Panc1 (cell line): ENCODE measurements at regions not wholly inside any gene's neighbourhood (a gene's known extent, or its start where the extent isn't known, plus 50 kb on each side); places are given as distances from the start of the nearest gene placed in this dataset.

Experiments used
- ATAC-seq: fragments of 200-7000 bp; cut with Tn5 transposase; 2 replicates; pipeline ENCODE4 v1.9.1; 2020; ENCODE audit warnings: mild to moderate bottlenecking, moderate library complexity
- BruUV-seq: library from RNA; stranded (reverse); fragments of 400-500 nt; replicated peaks from 2 replicates; lab custom pipeline; 2021; lab: Mats Ljungman, UMichigan
- CTCF ChIA-PET: fragments of 300-600 bp; sonication (Branson Sonifier 250); formaldehyde crosslinking; loops from one replicate; lab custom pipeline; 2022; ENCODE audit warnings: antibody characterized with exemption; lab: Charles Lee
- POLR2A ChIA-PET: fragments of 300-600 bp; sonication (Branson Sonifier 250); formaldehyde crosslinking; loops from one replicate; lab custom pipeline; 2022; ENCODE audit warnings: antibody characterized with exemption; lab: Charles Lee
- DNase-seq: peaks from one replicate; pipeline ENCODE4 v3.0.0-alpha.2; 2010; ENCODE audit warnings: low read depth, low spot score
- H3K27ac ChIP-seq: 2 replicates; pipeline ENCODE4 v1.5.1; 2011; ENCODE audit warnings: mild to moderate bottlenecking, low read length, inconsistent platforms
- H3K27me3 ChIP-seq: fragments of 200-500 bp; sonication (Bioruptor generic); 2 replicates; pipeline ENCODE4 v1.6.0; 2014; ENCODE audit warnings: low read length, inconsistent platforms; ENCODE audit not compliant: control insufficient read depth, insufficient read depth
- H3K36me3 ChIP-seq: fragments of 200-500 bp; sonication (Bioruptor generic); 2 replicates; pipeline ENCODE4 v1.5.1; 2014; ENCODE audit warnings: inconsistent platforms, mild to moderate bottlenecking, low read length, moderate library complexity; ENCODE audit not compliant: control insufficient read depth, insufficient read depth
- H3K4me1 ChIP-seq: 2 replicates; pipeline ENCODE4 v1.5.1; 2011; ENCODE audit warnings: inconsistent platforms, mild to moderate bottlenecking, low read length, moderate library complexity; ENCODE audit not compliant: control insufficient read depth, insufficient read depth
- H3K4me3 ChIP-seq, 2 experiments: 2 replicates each; pipeline ENCODE4 v1.5.1; 2011 to 2012; ENCODE audit warnings: low read depth in 2 of 2, low read length in 2 of 2, mild to moderate bottlenecking in 2 of 2, inconsistent platforms in 1 of 2, moderate library complexity in 1 of 2
- H3K9me3 ChIP-seq: fragments of 200-500 bp; sonication (Bioruptor generic); 2 replicates; pipeline ENCODE4 v1.5.1; 2014; ENCODE audit warnings: low read depth, mild to moderate bottlenecking, inconsistent platforms, low read length, moderate library complexity; ENCODE audit not compliant: control insufficient read depth, insufficient read depth
- CTCF ChIP-seq: fragments of 450-650 bp; IDR thresholded peaks from 2 replicates; pipeline ENCODE4 v1.5.1; 2017; ENCODE audit warnings: mild to moderate bottlenecking
- POLR2AphosphoS5 ChIP-seq: IDR thresholded peaks from 2 replicates; pipeline ENCODE4 v1.6.1; 2012; ENCODE audit warnings: mild to moderate bottlenecking, low read depth, low read length, moderate library complexity
- REST ChIP-seq, 2 experiments: IDR thresholded peaks; 2 replicates each; pipeline ENCODE4 v1.6.1; 2011 to 2012; ENCODE audit warnings: low read depth in 2 of 2, control low read depth in 1 of 2, low read length in 1 of 2, mild to moderate bottlenecking in 1 of 2, moderate library complexity in 1 of 2; ENCODE audit not compliant: insufficient read depth in 1 of 2
- SIN3A ChIP-seq: IDR thresholded peaks from 2 replicates; pipeline ENCODE4 v1.6.1; 2012; ENCODE audit warnings: low read depth, mild to moderate bottlenecking, low read length, moderate library complexity, borderline replicate concordance; ENCODE audit not compliant: insufficient read depth
- TCF7L2 ChIP-seq: IDR thresholded peaks from 2 replicates; pipeline ENCODE4 v1.6.1; 2011; ENCODE audit warnings: mild to moderate bottlenecking, low read depth, low read length, inconsistent platforms
- in situ Hi-C: cut with HindIII; loops from 2 replicates; pipeline ENCODE4 v1.10.0; 2016; ENCODE audit warnings: low sequenced_read_pairs, low pct_unique_long_range_greater_than_20kb
- intact Hi-C: fragments of 100-400 bp; cut with micrococcal nuclease; formaldehyde crosslinking; loops from one replicate; pipeline ENCODE4 v1.10.0; 2022; ENCODE audit not compliant: unreplicated experiment

- H3K36me3 ChIP-seq = no peaks in the 10 kb centered on the region
- TF ChIP-seq CTCF (no peak), REST (IDR thresholded peaks at IDR 0.05; ENCODE audit: insufficient read depth in 1 of 2, low read depth in 2 of 2, low read length in 1 of 2) (no peak), POLR2AphosphoS5 (no peak), TCF7L2 (no peak), SIN3A (no peak)
- H3K4me3 ChIP-seq = no peak overlapping the region
- H3K9me3 ChIP-seq = no peaks in the 10 kb centered on the region
- ChIA-PET POLR2A (no interaction called here), CTCF (no interaction called here)
- no peaks in the 10 kb centered on the region for H3K27me3 ChIP-seq
- ATAC-seq (no peak), DNase-seq (no peak)
- in situ Hi-C loops = no loop called here
- no TSS peak for BruUV-seq
- intact Hi-C loops = no loop called here
- no peak overlapping the region for H3K27ac ChIP-seq
- H3K4me1 ChIP-seq = no peaks in the 10 kb centered on the region
Measured at GRCh38 chr15:95884276-95884675, 446.2 kb upstream of the NR2F2 start.

GRCh38 chr15:95887666-95888390 lies 442.7 kb upstream of the NR2F2 start:
- intact Hi-C loops (no loop called here), in situ Hi-C loops (no loop called here)
- DNase-seq (no peak), ATAC-seq (no peak)
- POLR2A ChIA-PET = no interaction called here
- Histone ChIP-seq H3K36me3 (no peaks in the 10 kb centered on the region), H3K9me3 (no peaks in the 10 kb centered on the region), H3K4me1 (no peaks in the 10 kb centered on the region), H3K27ac (no peak overlapping the region), H3K27me3 (no peaks in the 10 kb centered on the region), H3K4me3 (no peak overlapping the region)
- no peak for TF ChIP-seq CTCF
- no peak for TF ChIP-seq POLR2AphosphoS5
- TF ChIP-seq SIN3A = no peak
- no peak for TF ChIP-seq REST (IDR thresholded peaks at IDR 0.05; ENCODE audit: insufficient read depth in 1 of 2, low read depth in 2 of 2, low read length in 1 of 2)
- no peak for TF ChIP-seq TCF7L2
- CTCF ChIA-PET = no interaction called here
- BruUV-seq = no TSS peak
